Osteocyte (in vitro differentiated cells): ENCODE measurements at regions not wholly inside any gene's neighbourhood (a gene's known extent, or its start where the extent isn't known, plus 50 kb on each side); places are given as distances from the start of the nearest gene placed in this dataset.

ENCODE experiments used
- DNase-seq: peaks from one replicate; pipeline ENCODE4 v3.0.0; 2021; ENCODE audit warnings: mixed read lengths; ENCODE audit not compliant: unreplicated experiment; ENCODE audit errors: extremely low spot score
- H3K27ac Mint-ChIP-seq: one replicate; pipeline ENCODE4 v1.8.0; 2021; ENCODE audit warnings: mild to moderate bottlenecking, mixed read lengths; ENCODE audit not compliant: unreplicated experiment
- H3K27me3 Mint-ChIP-seq: one replicate; pipeline ENCODE4 v1.8.0; 2021; ENCODE audit warnings: mixed read lengths; ENCODE audit not compliant: unreplicated experiment
- H3K36me3 Mint-ChIP-seq: one replicate; pipeline ENCODE4 v1.8.0; 2021; ENCODE audit warnings: mixed read lengths; ENCODE audit not compliant: unreplicated experiment
- H3K4me1 Mint-ChIP-seq: one replicate; pipeline ENCODE4 v1.8.0; 2021; ENCODE audit warnings: mixed read lengths; ENCODE audit not compliant: unreplicated experiment
- H3K4me3 Mint-ChIP-seq: one replicate; pipeline ENCODE4 v1.8.0; 2021; ENCODE audit warnings: mild to moderate bottlenecking, moderate library complexity, mixed read lengths; ENCODE audit not compliant: unreplicated experiment
- H3K9me3 Mint-ChIP-seq: one replicate; pipeline ENCODE4 v1.8.0; 2021; ENCODE audit warnings: mixed read lengths; ENCODE audit not compliant: unreplicated experiment
- TF ChIP-seq, protein P1 (sequence below): fragments of 200-600 bp; sonication (generic); IDR thresholded peaks from 2 replicates; pipeline ENCODE4 v1.5.0; 2021; ENCODE audit warnings: antibody characterized with exemption, mild to moderate bottlenecking, moderate library complexity

DNA sequence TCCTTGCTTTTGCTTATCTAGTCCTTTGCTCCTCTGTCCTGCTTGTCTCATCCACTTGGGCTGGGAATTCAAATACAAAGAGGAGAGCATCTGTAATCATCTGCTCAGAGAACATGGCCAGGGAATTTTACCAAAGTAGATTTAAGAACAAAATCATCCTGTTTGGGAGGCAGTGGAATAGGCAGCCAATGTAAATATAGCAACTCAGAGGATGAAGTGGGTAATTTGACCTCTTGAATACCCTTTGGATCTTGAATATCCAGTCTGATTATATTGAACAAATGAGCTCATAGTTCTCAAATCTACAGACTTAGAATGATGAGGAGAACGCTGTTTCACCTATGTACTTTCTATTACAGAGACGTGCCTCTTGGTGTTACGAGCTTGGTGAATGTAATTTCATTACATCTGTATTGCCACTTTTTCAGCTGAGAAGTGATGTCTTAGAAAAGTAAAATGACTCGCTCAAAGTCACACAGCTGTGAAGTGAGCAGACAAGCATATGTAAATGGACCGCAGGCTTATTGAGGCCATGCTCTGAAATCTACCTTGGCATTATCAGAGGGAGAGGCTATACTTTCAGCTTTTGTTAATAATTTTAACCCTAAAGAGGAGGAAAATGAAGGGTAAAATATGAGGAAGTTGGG, 266.3 kb downstream of the MTX2 start:
- peaks cover 14% of the 10 kb centered on the region for H3K27me3 Mint-ChIP-seq
- H3K4me3 Mint-ChIP-seq = no peak overlapping the region
- no peak for DNase-seq
- H3K36me3 Mint-ChIP-seq = no peaks in the 10 kb centered on the region
- H3K9me3 Mint-ChIP-seq = no peaks in the 10 kb centered on the region
- H3K4me1 Mint-ChIP-seq = no peaks in the 10 kb centered on the region
- no peak overlapping the region for H3K27ac Mint-ChIP-seq
- TF ChIP-seq, protein P1, sequence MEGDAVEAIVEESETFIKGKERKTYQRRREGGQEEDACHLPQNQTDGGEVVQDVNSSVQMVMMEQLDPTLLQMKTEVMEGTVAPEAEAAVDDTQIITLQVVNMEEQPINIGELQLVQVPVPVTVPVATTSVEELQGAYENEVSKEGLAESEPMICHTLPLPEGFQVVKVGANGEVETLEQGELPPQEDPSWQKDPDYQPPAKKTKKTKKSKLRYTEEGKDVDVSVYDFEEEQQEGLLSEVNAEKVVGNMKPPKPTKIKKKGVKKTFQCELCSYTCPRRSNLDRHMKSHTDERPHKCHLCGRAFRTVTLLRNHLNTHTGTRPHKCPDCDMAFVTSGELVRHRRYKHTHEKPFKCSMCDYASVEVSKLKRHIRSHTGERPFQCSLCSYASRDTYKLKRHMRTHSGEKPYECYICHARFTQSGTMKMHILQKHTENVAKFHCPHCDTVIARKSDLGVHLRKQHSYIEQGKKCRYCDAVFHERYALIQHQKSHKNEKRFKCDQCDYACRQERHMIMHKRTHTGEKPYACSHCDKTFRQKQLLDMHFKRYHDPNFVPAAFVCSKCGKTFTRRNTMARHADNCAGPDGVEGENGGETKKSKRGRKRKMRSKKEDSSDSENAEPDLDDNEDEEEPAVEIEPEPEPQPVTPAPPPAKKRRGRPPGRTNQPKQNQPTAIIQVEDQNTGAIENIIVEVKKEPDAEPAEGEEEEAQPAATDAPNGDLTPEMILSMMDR = no peak

DNA sequence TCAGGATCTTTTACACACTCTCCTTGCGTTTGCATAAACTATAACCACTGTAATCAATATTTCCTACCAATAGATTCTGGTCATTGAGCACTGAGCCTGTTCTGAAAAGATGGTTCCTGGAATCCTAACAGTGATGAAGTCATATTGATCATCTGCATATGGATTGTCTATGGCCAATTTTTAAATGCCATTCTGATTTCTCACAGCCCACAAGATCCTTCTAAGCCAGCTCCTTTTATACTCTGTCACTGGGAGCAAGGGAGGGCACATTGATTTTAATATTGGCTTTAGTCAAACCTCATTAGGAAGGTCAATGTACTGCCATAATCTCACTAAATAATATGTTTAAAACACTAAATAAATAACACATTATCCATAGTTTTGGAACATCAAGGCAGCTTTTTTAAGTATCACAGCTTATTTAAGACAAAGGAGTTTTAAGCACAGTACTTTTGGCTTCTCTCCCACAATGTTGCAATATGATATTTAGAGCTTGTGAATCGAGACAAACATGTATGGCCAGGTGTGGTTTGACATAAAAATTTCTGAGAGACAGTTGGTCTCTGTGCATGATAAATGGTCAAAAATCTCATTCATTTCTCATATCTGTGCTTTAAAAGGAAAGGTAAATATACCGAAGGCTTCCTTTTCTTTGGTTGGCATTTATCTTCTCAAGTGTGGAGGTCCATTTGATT, 267.3 kb downstream of the MTX2 start:
- Mint-ChIP-seq H3K27ac (no peak overlapping the region), H3K36me3 (no peaks in the 10 kb centered on the region), H3K4me1 (no peaks in the 10 kb centered on the region), H3K4me3 (no peak overlapping the region), H3K27me3 (peaks cover 12% of the 10 kb centered on the region), H3K9me3 (no peaks in the 10 kb centered on the region)
- DNase-seq = no peak
- TF ChIP-seq, protein P1 = no peak

DNA sequence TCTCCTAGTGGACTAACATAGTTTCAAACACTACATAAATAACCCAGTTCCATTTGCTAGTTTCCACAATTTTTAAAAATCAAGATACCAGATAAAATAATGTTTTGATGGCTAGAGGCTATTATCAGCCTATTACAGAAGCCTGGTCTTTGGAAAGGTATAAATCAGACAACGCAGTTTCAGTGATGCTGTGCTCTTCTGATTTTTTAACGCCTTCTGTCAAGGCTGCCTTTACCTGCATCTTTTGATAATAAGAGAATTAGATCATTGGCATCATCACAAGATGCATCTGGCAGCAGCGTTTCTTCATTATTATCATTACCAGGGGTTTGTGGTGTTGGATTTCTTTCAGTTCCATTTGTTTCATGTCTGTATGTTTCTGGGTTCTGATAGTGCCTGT, 268.7 kb downstream of the MTX2 start:
- Mint-ChIP-seq H3K4me1 (no peaks in the 10 kb centered on the region), H3K9me3 (no peaks in the 10 kb centered on the region), H3K27me3 (peaks cover 10% of the 10 kb centered on the region), H3K4me3 (no peak overlapping the region), H3K36me3 (no peaks in the 10 kb centered on the region), H3K27ac (no peak overlapping the region)
- TF ChIP-seq, protein P1 = no peak
- no peak for DNase-seq

DNA sequence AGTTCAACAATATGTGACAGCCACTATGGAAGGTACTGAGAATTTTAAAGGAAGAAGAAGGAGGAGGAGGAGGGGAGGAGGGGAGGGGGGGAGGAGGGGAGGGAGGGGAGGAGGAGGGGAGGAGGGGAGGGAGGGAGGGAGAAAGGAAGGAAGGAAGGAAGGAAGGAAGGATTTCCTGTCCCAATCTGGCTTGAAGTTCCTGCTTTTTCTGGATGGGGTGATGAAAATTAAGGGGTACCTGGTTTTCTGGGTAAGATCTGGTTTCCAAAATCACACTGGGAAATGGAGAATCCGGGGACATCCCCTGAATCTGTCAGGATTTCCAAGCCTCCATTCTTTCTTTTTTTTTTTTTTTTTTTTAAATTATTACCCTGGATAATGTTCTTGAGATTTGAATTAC, 271.8 kb downstream of the MTX2 start:
- no peak for DNase-seq
- Mint-ChIP-seq H3K4me1 (no peaks in the 10 kb centered on the region), H3K27me3 (peaks cover 7% of the 10 kb centered on the region), H3K9me3 (no peaks in the 10 kb centered on the region), H3K36me3 (no peaks in the 10 kb centered on the region), H3K4me3 (no peak overlapping the region), H3K27ac (no peak overlapping the region)
- TF ChIP-seq, protein P1 = no peak

DNA sequence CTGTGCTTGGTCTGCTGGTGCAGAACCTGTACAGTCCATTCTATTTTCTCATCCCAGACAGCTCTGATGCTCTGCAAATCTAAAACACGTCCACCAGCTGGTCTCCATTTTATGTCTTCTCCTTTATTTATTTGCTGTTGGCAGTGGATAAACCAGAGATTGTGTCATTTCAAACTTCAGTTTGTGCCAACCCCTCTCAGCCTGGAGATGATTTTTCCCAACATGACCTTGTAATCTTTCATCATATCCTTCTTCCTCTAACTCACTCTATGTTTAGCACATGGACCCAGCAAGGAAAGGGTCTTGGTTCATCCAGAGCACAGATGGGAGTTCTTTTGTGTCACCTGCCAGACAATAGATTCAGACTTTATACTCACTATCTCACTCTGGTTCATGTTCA, 273.2 kb downstream of the MTX2 start:
- no peak overlapping the region for H3K4me3 Mint-ChIP-seq
- no peak for DNase-seq
- peaks cover 4% of the 10 kb centered on the region for H3K27me3 Mint-ChIP-seq
- TF ChIP-seq, protein P1 = no peak
- no peaks in the 10 kb centered on the region for H3K36me3 Mint-ChIP-seq
- H3K27ac Mint-ChIP-seq = no peak overlapping the region
- H3K9me3 Mint-ChIP-seq = no peaks in the 10 kb centered on the region
- H3K4me1 Mint-ChIP-seq = no peaks in the 10 kb centered on the region
